ELR (cell line): ENCODE measurements at regions not wholly inside any gene's neighbourhood (a gene's known extent, or its start where the extent isn't known, plus 50 kb on each side); places are given as distances from the start of the nearest gene placed in this dataset.

Source experiments
- DNase-seq: peaks from one replicate; pipeline ENCODE4 v3.0.0-alpha.2; 2015; ENCODE audit warnings: low read depth

GRCh38 chr9:134276453-134277245 lies 49.6 kb upstream of the RXRA start:
- no peak for DNase-seq
